Gastroesophageal sphincter (tissue), 4 donors: ENCODE measurements at regions not wholly inside any gene's neighbourhood (a gene's known extent, or its start where the extent isn't known, plus 50 kb on each side); places are given as distances from the start of the nearest gene placed in this dataset.

Source experiments
- ATAC-seq: fragments of 150-250 bp; one replicate; pipeline ENCODE4 v1.9.1; 2016; ENCODE audit warnings: mild to moderate bottlenecking, moderate library complexity
- H3K27ac ChIP-seq, 4 donors: fragments of 200-600 bp; sonication (generic) in 3 of 4; 1 replicate in 3 of 4; 2 replicates in 1 of 4; pipeline ENCODE4 v1.5.1; 2016 to 2019
- H3K27me3 ChIP-seq: fragments of 200-600 bp; sonication (generic); one replicate; pipeline ENCODE4 v1.5.1; 2019
- H3K36me3 ChIP-seq, 2 donors: fragments of 200-600 bp; sonication (generic); one replicate each; pipeline ENCODE4 v1.5.1; 2019; ENCODE audit warnings: control low read depth in 1 of 2
- H3K4me1 ChIP-seq, 3 donors: fragments of 200-600 bp; sonication (generic); 1 replicate in 2 of 3; 2 replicates in 1 of 3; pipeline ENCODE4 v1.5.1; 2016 to 2019; ENCODE audit warnings: control low read depth in 2 of 3
- H3K4me3 ChIP-seq, 2 donors: fragments of 200-600 bp; sonication (generic); one replicate each; pipeline ENCODE4 v1.5.1; 2019; ENCODE audit warnings: mild to moderate bottlenecking in 1 of 2, moderate library complexity in 1 of 2
- H3K9me3 ChIP-seq, 3 donors: fragments of 200-600 bp; sonication (generic); one replicate each; pipeline ENCODE4 v1.5.1; 2017 to 2019; ENCODE audit warnings: control low read depth in 2 of 3
- CTCF ChIP-seq, 4 experiments: fragments of 200-600 bp in 2 of 4; fragments of 450-650 bp in 2 of 4; sonication (generic) in 1 of 4; IDR thresholded peaks; one replicate each; pipeline ENCODE4 v1.5.1; 2017 to 2019; ENCODE audit warnings: antibody characterized with exemption in 4 of 4, mild to moderate bottlenecking in 2 of 4, moderate library complexity in 2 of 4
- EP300 ChIP-seq: sonication (generic); formaldehyde crosslinking; IDR thresholded peaks from one replicate; pipeline ENCODE4 v1.6.1; 2017; ENCODE audit warnings: antibody characterized with exemption, mild to moderate bottlenecking
- POLR2A ChIP-seq, 2 donors: fragments of 450-650 bp; IDR thresholded peaks; one replicate each; pipeline ENCODE4 v1.6.1; 2017; ENCODE audit warnings: antibody characterized with exemption in 2 of 2, mild to moderate bottlenecking in 2 of 2, moderate library complexity in 1 of 2
- POLR2AphosphoS5 ChIP-seq: sonication (generic); formaldehyde crosslinking; IDR thresholded peaks from one replicate; pipeline ENCODE4 v1.6.1; 2017; ENCODE audit warnings: antibody characterized with exemption
- WGBS, 2 donors: methylation state at CpG; one replicate each; pipeline ENCODE4 v1.1.5; 2018; ENCODE audit warnings: low coverage in 1 of 2; 5-methylcytosine and 5-hydroxymethylcytosine counted together

GRCh38 chr1:218851586-218851985, 322.1 kb upstream of the LYPLAL1 start:
- Histone ChIP-seq H3K27ac (no peak overlapping the region), H3K4me1 (no peaks in the 10 kb centered on the region), H3K27me3 (no peaks in the 10 kb centered on the region), H3K9me3 (no peaks in the 10 kb centered on the region), H3K4me3 (no peak overlapping the region), H3K36me3 (no peaks in the 10 kb centered on the region)
- 49 to 61% methylated on average over 2 of the region's 2 CpGs for WGBS, 2 donors
- ATAC-seq, result no peak
- no peak for TF ChIP-seq EP300
- TF ChIP-seq POLR2A (IDR thresholded peaks at IDR 0.05), result no peak
- TF ChIP-seq POLR2AphosphoS5, result no peak
- TF ChIP-seq CTCF (IDR thresholded peaks at IDR 0.05), result no peak

- WGBS, 2 donors, result 63 to 91% methylated on average over 3 to 4 of the region's 4 CpGs
- no peaks in the 10 kb centered on the region for H3K27me3 ChIP-seq
- ATAC-seq, result no peak
- no peaks in the 10 kb centered on the region for H3K4me1 ChIP-seq
- H3K36me3 ChIP-seq, result no peaks in the 10 kb centered on the region
- H3K4me3 ChIP-seq, result no peak overlapping the region
- no peak for TF ChIP-seq EP300
- TF ChIP-seq POLR2AphosphoS5, result no peak
- TF ChIP-seq POLR2A (IDR thresholded peaks at IDR 0.05), result no peak
- H3K9me3 ChIP-seq, result no peaks in the 10 kb centered on the region
- H3K27ac ChIP-seq, result no peak overlapping the region
Observed at GRCh38 chr1:218852527-218852926, 321.2 kb upstream of the LYPLAL1 start.

GRCh38 chr1:218863987-218864386, 309.7 kb upstream of the LYPLAL1 start:
- H3K36me3 ChIP-seq, result no peaks in the 10 kb centered on the region
- no peak overlapping the region for H3K27ac ChIP-seq
- 98 to 100% methylated on average over 3 of the region's 3 CpGs for WGBS, 2 donors
- no peak for ATAC-seq
- no peak for TF ChIP-seq CTCF (IDR thresholded peaks at IDR 0.05)
- no peaks in the 10 kb centered on the region for H3K27me3 ChIP-seq
- H3K9me3 ChIP-seq, result no peaks in the 10 kb centered on the region
- H3K4me1 ChIP-seq, result no peaks in the 10 kb centered on the region
- no peak overlapping the region for H3K4me3 ChIP-seq

GRCh38 chr1:218865591-218865990, 308.1 kb upstream of the LYPLAL1 start:
- no peak for ATAC-seq
- H3K27ac ChIP-seq, result no peak overlapping the region
- no peaks in the 10 kb centered on the region for H3K4me1 ChIP-seq
- WGBS, 2 donors, result 54 to 77% methylated on average over 1 of the region's 1 CpG
- H3K36me3 ChIP-seq, result no peaks in the 10 kb centered on the region
- H3K9me3 ChIP-seq, result no peaks in the 10 kb centered on the region
- TF ChIP-seq POLR2A (IDR thresholded peaks at IDR 0.05), result no peak
- TF ChIP-seq EP300, result no peak
- TF ChIP-seq CTCF (IDR thresholded peaks at IDR 0.05), result no peak
- no peak for TF ChIP-seq POLR2AphosphoS5
- no peaks in the 10 kb centered on the region for H3K27me3 ChIP-seq
- no peak overlapping the region for H3K4me3 ChIP-seq

- Histone ChIP-seq H3K4me1 (no peaks in the 10 kb centered on the region), H3K36me3 (no peaks in the 10 kb centered on the region), H3K27me3 (no peaks in the 10 kb centered on the region), H3K4me3 (no peak overlapping the region), H3K9me3 (no peaks in the 10 kb centered on the region), H3K27ac (no peak overlapping the region)
- ATAC-seq, result no peak
- TF ChIP-seq POLR2AphosphoS5, result no peak
- TF ChIP-seq CTCF (IDR thresholded peaks at IDR 0.05), result no peak
- TF ChIP-seq EP300, result no peak
- TF ChIP-seq POLR2A (IDR thresholded peaks at IDR 0.05), result no peak
- 100% methylated on average over 1 of the region's 1 CpG for WGBS, 2 donors
Observed at GRCh38 chr1:218866507-218866906, 307.2 kb upstream of the LYPLAL1 start.

- ATAC-seq, result no peak
- Histone ChIP-seq H3K9me3 (no peaks in the 10 kb centered on the region), H3K4me1 (no peaks in the 10 kb centered on the region), H3K27ac (no peak overlapping the region), H3K4me3 (no peak overlapping the region), H3K27me3 (no peaks in the 10 kb centered on the region), H3K36me3 (no peaks in the 10 kb centered on the region)
- 51 to 60% methylated on average over 3 of the region's 3 CpGs for WGBS, 2 donors
- TF ChIP-seq CTCF (IDR thresholded peaks at IDR 0.05), result no peak
Observed at GRCh38 chr1:218867066-218867465, 306.6 kb upstream of the LYPLAL1 start.
